ENCODE measurements at regions not wholly inside any gene's neighbourhood (a gene's known extent, or its start where the extent isn't known, plus 50 kb on each side); places are given as distances from the start of the nearest gene placed in this dataset.

GRCh38 chr11:130995266-130995665 lies 79.0 kb upstream of the SNX19 start:
- Mint-ChIP-seq H3K27ac (no peak overlapping the region), H3K4me3 (no peak overlapping the region), H3K4me1 (no peaks in the 10 kb centered on the region), H3K27me3 (ENCODE audit: low read depth) (peaks cover 11% of the 10 kb centered on the region), H3K36me3 (no peaks in the 10 kb centered on the region), H3K9me3 (peaks cover 5% of the 10 kb centered on the region; the same call in 1 of the 2 replicates)
- POLR2A ChIA-PET = no interaction called here
- TF ChIP-seq ERG (CRISPR knock-in tag; IDR thresholded peaks at IDR 0.05) (no peak), TP53 (CRISPR knock-in tag; IDR thresholded peaks at IDR 0.05) (no peak), ZNF317 (CRISPR knock-in tag; IDR thresholded peaks at IDR 0.05; ENCODE audit: borderline replicate concordance, low read depth) (no peak), ARID4B (CRISPR knock-in tag; IDR thresholded peaks at IDR 0.05; ENCODE audit: borderline replicate concordance) (no peak), ZNF396 (CRISPR knock-in tag; IDR thresholded peaks at IDR 0.05; ENCODE audit: borderline replicate concordance) (no peak), MLX (CRISPR knock-in tag; IDR thresholded peaks at IDR 0.05) (no peak), AFF4 (CRISPR knock-in tag; IDR thresholded peaks at IDR 0.05; ENCODE audit: borderline replicate concordance) (no peak), CBFB (CRISPR knock-in tag; IDR thresholded peaks at IDR 0.05; ENCODE audit: low read depth) (no peak)
- ATAC-seq (no peak), DNase-seq (ENCODE audit: low spot score) (no peak)
- CTCF ChIA-PET = interaction anchor here (0.9 to 1.5 kb wide), 3 partner anchors 15 to 585 kb away, joined by 3 to 5 read pairs (median 5); no protein-coding TSS in a partner anchor

GRCh38 chr11:130997278-130997677 lies 81.0 kb upstream of the SNX19 start:
- POLR2A ChIA-PET = no interaction called here

More at GRCh38 chr11:130997278-130997677, 81.0 kb upstream of the SNX19 start:
- ATAC-seq = no peak
- H3K36me3 Mint-ChIP-seq = no peaks in the 10 kb centered on the region
- CTCF ChIA-PET = no interaction called here
- no peaks in the 10 kb centered on the region for H3K9me3 Mint-ChIP-seq
- no peak for DNase-seq (ENCODE audit: low spot score)
- no peak overlapping the region for H3K27ac Mint-ChIP-seq
- TF ChIP-seq ZNF121 (CRISPR knock-in tag; IDR thresholded peaks at IDR 0.05) = no peak
- no peak for TF ChIP-seq KAT7 (CRISPR knock-in tag; IDR thresholded peaks at IDR 0.05; ENCODE audit: borderline replicate concordance)
- TF ChIP-seq OVOL2 (CRISPR knock-in tag; IDR thresholded peaks at IDR 0.05; ENCODE audit: borderline replicate concordance) = no peak
- TF ChIP-seq MLX (CRISPR knock-in tag; IDR thresholded peaks at IDR 0.05) = no peak
- TF ChIP-seq ATF2 (CRISPR knock-in tag; IDR thresholded peaks at IDR 0.05; ENCODE audit: borderline replicate concordance, low read depth) = no peak
- no peak for TF ChIP-seq ESRRA (CRISPR knock-in tag; IDR thresholded peaks at IDR 0.05; ENCODE audit: borderline replicate concordance)
- no peak for TF ChIP-seq ATF1 (CRISPR knock-in tag; IDR thresholded peaks at IDR 0.05)
- H3K4me3 Mint-ChIP-seq = no peak overlapping the region
- H3K27me3 Mint-ChIP-seq (ENCODE audit: low read depth) = peaks cover 7% of the 10 kb centered on the region
- no peaks in the 10 kb centered on the region for H3K4me1 Mint-ChIP-seq
